ENCODE measurements at regions not wholly inside any gene's neighbourhood (a gene's known extent, or its start where the extent isn't known, plus 50 kb on each side); places are given as distances from the start of the nearest gene placed in this dataset.

GRCh38 chr14:71636076-71636475 is 296.2 kb upstream of the RGS6 start:
- Histone ChIP-seq H3K27me3 (replicated peaks in 2 of 5; ENCODE audit: control insufficient read depth in 4 of 5, insufficient read depth in 5 of 5, low read length in 4 of 5) (no peaks in the 10 kb centered on the region), H3K9me3 (ENCODE audit: control extremely low read depth in 1 of 5, control insufficient read depth in 4 of 5, insufficient read depth in 2 of 5, low read depth in 1 of 5, low read length in 4 of 5) (peaks cover 0 to 13% (median 4%) of the 10 kb centered on the region in 5 experiments), H3K4me3 (ENCODE audit: control insufficient read depth in 1 of 7, extremely low read depth in 1 of 7, insufficient read depth in 4 of 7, low read depth in 2 of 7, low read length in 6 of 7) (no peak overlapping the region), H3K27ac (ENCODE audit: insufficient read depth in 1 of 2, low read depth in 1 of 2, low read length in 2 of 2, poor library complexity in 1 of 2, severe bottlenecking in 2 of 2) (no peak overlapping the region), H3K36me3 (ENCODE audit: control insufficient read depth in 4 of 4, insufficient read depth in 4 of 4, low read length in 3 of 4) (no peaks in the 10 kb centered on the region), H3K4me1 (ENCODE audit: control extremely low read depth in 1 of 4, control insufficient read depth in 4 of 4, insufficient read depth in 4 of 4, low read length in 3 of 4) (no peaks in the 10 kb centered on the region)
- POLR2A ChIA-PET: no interaction called here
- no peak for DNase-seq
- CTCF ChIA-PET: no interaction called here

GRCh38 chr14:71636820-71637471 is 295.3 kb upstream of the RGS6 start:
- Histone ChIP-seq H3K27me3 (replicated peaks in 2 of 5; ENCODE audit: control insufficient read depth in 4 of 5, insufficient read depth in 5 of 5, low read length in 4 of 5) (no peaks in the 10 kb centered on the region), H3K4me3 (ENCODE audit: control insufficient read depth in 1 of 7, extremely low read depth in 1 of 7, insufficient read depth in 4 of 7, low read depth in 2 of 7, low read length in 6 of 7) (no peak overlapping the region), H3K36me3 (ENCODE audit: control insufficient read depth in 4 of 4, insufficient read depth in 4 of 4, low read length in 3 of 4) (no peaks in the 10 kb centered on the region), H3K4me1 (ENCODE audit: control extremely low read depth in 1 of 4, control insufficient read depth in 4 of 4, insufficient read depth in 4 of 4, low read length in 3 of 4) (no peaks in the 10 kb centered on the region), H3K9me3 (ENCODE audit: control extremely low read depth in 1 of 5, control insufficient read depth in 4 of 5, insufficient read depth in 2 of 5, low read depth in 1 of 5, low read length in 4 of 5) (peaks cover 0 to 13% (median 5%) of the 10 kb centered on the region in 5 experiments), H3K27ac (ENCODE audit: insufficient read depth in 1 of 2, low read depth in 1 of 2, low read length in 2 of 2, poor library complexity in 1 of 2, severe bottlenecking in 2 of 2) (no peak overlapping the region)
- WGBS (ENCODE audit: insufficient coverage): 100% methylated on average over 3 of the region's 14 CpGs
- ChIA-PET CTCF (no interaction called here), POLR2A (no interaction called here)
- no peak for DNase-seq

- Histone ChIP-seq H3K9me3 (ENCODE audit: control extremely low read depth in 1 of 5, control insufficient read depth in 4 of 5, insufficient read depth in 2 of 5, low read depth in 1 of 5, low read length in 4 of 5) (peaks cover 2 to 22% (median 8%) of the 10 kb centered on the region in 5 experiments), H3K27ac (ENCODE audit: insufficient read depth in 1 of 2, low read depth in 1 of 2, low read length in 2 of 2, poor library complexity in 1 of 2, severe bottlenecking in 2 of 2) (no peak overlapping the region), H3K27me3 (replicated peaks in 2 of 5; ENCODE audit: control insufficient read depth in 4 of 5, insufficient read depth in 5 of 5, low read length in 4 of 5) (no peaks in the 10 kb centered on the region), H3K36me3 (ENCODE audit: control insufficient read depth in 4 of 4, insufficient read depth in 4 of 4, low read length in 3 of 4) (no peaks in the 10 kb centered on the region), H3K4me3 (ENCODE audit: control insufficient read depth in 1 of 7, extremely low read depth in 1 of 7, insufficient read depth in 4 of 7, low read depth in 2 of 7, low read length in 6 of 7) (no peak overlapping the region), H3K4me1 (ENCODE audit: control extremely low read depth in 1 of 4, control insufficient read depth in 4 of 4, insufficient read depth in 4 of 4, low read length in 3 of 4) (no peaks in the 10 kb centered on the region)
- POLR2A ChIA-PET: no interaction called here
- no peak for DNase-seq
- CTCF ChIA-PET: no interaction called here
- WGBS (ENCODE audit: insufficient coverage): 96% methylated on average over 2 of the region's 3 CpGs
These were observed 293.6 kb upstream of the RGS6 start for GRCh38 chr14:71638523-71639196.

GRCh38 chr14:71642715-71643114 is 289.5 kb upstream of the RGS6 start:
- no CpG with 5 or more reads among the region's 1 CpG for WGBS (ENCODE audit: insufficient coverage)
- CTCF ChIA-PET: no interaction called here
- POLR2A ChIA-PET: no interaction called here

GRCh38 chr14:71645656-71646055 is 286.6 kb upstream of the RGS6 start:
- CTCF ChIA-PET: no interaction called here
- POLR2A ChIA-PET: no interaction called here
- no peaks in the 10 kb centered on the region for H3K4me1 ChIP-seq (ENCODE audit: control extremely low read depth in 1 of 4, control insufficient read depth in 4 of 4, insufficient read depth in 4 of 4, low read length in 3 of 4)
- H3K9me3 ChIP-seq (ENCODE audit: control extremely low read depth in 1 of 5, control insufficient read depth in 4 of 5, insufficient read depth in 2 of 5, low read depth in 1 of 5, low read length in 4 of 5): peaks cover 2 to 19% (median 5%) of the 10 kb centered on the region in 5 experiments
- WGBS (ENCODE audit: insufficient coverage): 93% methylated on average over 2 of the region's 4 CpGs
- no peak overlapping the region for H3K4me3 ChIP-seq (ENCODE audit: control insufficient read depth in 1 of 7, extremely low read depth in 1 of 7, insufficient read depth in 4 of 7, low read depth in 2 of 7, low read length in 6 of 7)
- peaks cover 0 to 4% (median under 1%) of the 10 kb centered on the region in 4 experiments for H3K36me3 ChIP-seq (ENCODE audit: control insufficient read depth in 4 of 4, insufficient read depth in 4 of 4, low read length in 3 of 4)
- DNase-seq: no peak
- no peak overlapping the region for H3K27ac ChIP-seq (ENCODE audit: insufficient read depth in 1 of 2, low read depth in 1 of 2, low read length in 2 of 2, poor library complexity in 1 of 2, severe bottlenecking in 2 of 2)
- no peaks in the 10 kb centered on the region for H3K27me3 ChIP-seq (replicated peaks in 2 of 5; ENCODE audit: control insufficient read depth in 4 of 5, insufficient read depth in 5 of 5, low read length in 4 of 5)

More at GRCh38 chr14:71642715-71643114, 289.5 kb upstream of the RGS6 start:
- Histone ChIP-seq H3K36me3 (ENCODE audit: control insufficient read depth in 4 of 4, insufficient read depth in 4 of 4, low read length in 3 of 4) (peaks cover 0 to 2% (median 0%) of the 10 kb centered on the region in 4 experiments), H3K4me3 (ENCODE audit: control insufficient read depth in 1 of 7, extremely low read depth in 1 of 7, insufficient read depth in 4 of 7, low read depth in 2 of 7, low read length in 6 of 7) (no peak overlapping the region), H3K9me3 (ENCODE audit: control extremely low read depth in 1 of 5, control insufficient read depth in 4 of 5, insufficient read depth in 2 of 5, low read depth in 1 of 5, low read length in 4 of 5) (peaks cover 2 to 18% (median 5%) of the 10 kb centered on the region in 5 experiments), H3K27me3 (replicated peaks in 2 of 5; ENCODE audit: control insufficient read depth in 4 of 5, insufficient read depth in 5 of 5, low read length in 4 of 5) (no peaks in the 10 kb centered on the region), H3K4me1 (ENCODE audit: control extremely low read depth in 1 of 4, control insufficient read depth in 4 of 4, insufficient read depth in 4 of 4, low read length in 3 of 4) (no peaks in the 10 kb centered on the region), H3K27ac (ENCODE audit: insufficient read depth in 1 of 2, low read depth in 1 of 2, low read length in 2 of 2, poor library complexity in 1 of 2, severe bottlenecking in 2 of 2) (no peak overlapping the region)
- DNase-seq: no peak

- no CpG with 5 or more reads among the region's 1 CpG for WGBS (ENCODE audit: insufficient coverage)
- POLR2A ChIA-PET: no interaction called here
- CTCF ChIA-PET: interaction anchor here (1.0 kb wide), 1 partner anchor 523 kb away, joined by 3 read pairs; no protein-coding TSS in a partner anchor
- DNase-seq: no peak
- peaks cover 2 to 23% (median 5%) of the 10 kb centered on the region in 5 experiments for H3K9me3 ChIP-seq (ENCODE audit: control extremely low read depth in 1 of 5, control insufficient read depth in 4 of 5, insufficient read depth in 2 of 5, low read depth in 1 of 5, low read length in 4 of 5)
- H3K4me1 ChIP-seq (ENCODE audit: control extremely low read depth in 1 of 4, control insufficient read depth in 4 of 4, insufficient read depth in 4 of 4, low read length in 3 of 4): no peaks in the 10 kb centered on the region
- peaks cover 0 to 4% (median 2%) of the 10 kb centered on the region in 4 experiments for H3K36me3 ChIP-seq (ENCODE audit: control insufficient read depth in 4 of 4, insufficient read depth in 4 of 4, low read length in 3 of 4)
- no peak overlapping the region for H3K4me3 ChIP-seq (ENCODE audit: control insufficient read depth in 1 of 7, extremely low read depth in 1 of 7, insufficient read depth in 4 of 7, low read depth in 2 of 7, low read length in 6 of 7)
- no peak overlapping the region for H3K27ac ChIP-seq (ENCODE audit: insufficient read depth in 1 of 2, low read depth in 1 of 2, low read length in 2 of 2, poor library complexity in 1 of 2, severe bottlenecking in 2 of 2)
- no peaks in the 10 kb centered on the region for H3K27me3 ChIP-seq (replicated peaks in 2 of 5; ENCODE audit: control insufficient read depth in 4 of 5, insufficient read depth in 5 of 5, low read length in 4 of 5)
These were observed 285.7 kb upstream of the RGS6 start for GRCh38 chr14:71646518-71646917.

GRCh38 chr14:71647086-71647784 is 285.0 kb upstream of the RGS6 start:
- Histone ChIP-seq H3K27me3 (replicated peaks in 2 of 5; ENCODE audit: control insufficient read depth in 4 of 5, insufficient read depth in 5 of 5, low read length in 4 of 5) (no peaks in the 10 kb centered on the region), H3K36me3 (ENCODE audit: control insufficient read depth in 4 of 4, insufficient read depth in 4 of 4, low read length in 3 of 4) (peaks cover 0 to 8% (median 2%) of the 10 kb centered on the region in 4 experiments), H3K9me3 (ENCODE audit: control extremely low read depth in 1 of 5, control insufficient read depth in 4 of 5, insufficient read depth in 2 of 5, low read depth in 1 of 5, low read length in 4 of 5) (peaks cover 2 to 27% (median 10%) of the 10 kb centered on the region in 5 experiments), H3K4me3 (ENCODE audit: control insufficient read depth in 1 of 7, extremely low read depth in 1 of 7, insufficient read depth in 4 of 7, low read depth in 2 of 7, low read length in 6 of 7) (no peak overlapping the region), H3K4me1 (ENCODE audit: control extremely low read depth in 1 of 4, control insufficient read depth in 4 of 4, insufficient read depth in 4 of 4, low read length in 3 of 4) (no peaks in the 10 kb centered on the region), H3K27ac (ENCODE audit: insufficient read depth in 1 of 2, low read depth in 1 of 2, low read length in 2 of 2, poor library complexity in 1 of 2, severe bottlenecking in 2 of 2) (no peak overlapping the region)
- CTCF ChIA-PET: interaction anchor here (1.0 kb wide), 1 partner anchor 524 kb away, joined by 3 read pairs; no protein-coding TSS in a partner anchor
- no peak for DNase-seq
- POLR2A ChIA-PET: no interaction called here
- WGBS (ENCODE audit: insufficient coverage): 97% methylated on average over 3 of the region's 4 CpGs
